ENCODE measurements at regions not wholly inside any gene's neighbourhood (a gene's known extent, or its start where the extent isn't known, plus 50 kb on each side); places are given as distances from the start of the nearest gene placed in this dataset.

- H3K36me3 ChIP-seq (ENCODE audit: control insufficient read depth in 4 of 4, insufficient read depth in 4 of 4, low read length in 3 of 4): no peaks in the 10 kb centered on the region
- no peak for DNase-seq
- H3K4me1 ChIP-seq (ENCODE audit: control extremely low read depth in 1 of 4, control insufficient read depth in 4 of 4, insufficient read depth in 4 of 4, low read length in 3 of 4): no peaks in the 10 kb centered on the region
- 95% methylated on average over 3 of the region's 5 CpGs for WGBS (ENCODE audit: insufficient coverage)
- CTCF ChIA-PET: no interaction called here
- POLR2A ChIA-PET: no interaction called here
- no peak overlapping the region for H3K27ac ChIP-seq (ENCODE audit: insufficient read depth in 1 of 2, low read depth in 1 of 2, low read length in 2 of 2, poor library complexity in 1 of 2, severe bottlenecking in 2 of 2)
- no peaks in the 10 kb centered on the region for H3K9me3 ChIP-seq (ENCODE audit: control extremely low read depth in 1 of 5, control insufficient read depth in 4 of 5, insufficient read depth in 2 of 5, low read depth in 1 of 5, low read length in 4 of 5)
- no peak overlapping the region for H3K4me3 ChIP-seq (ENCODE audit: control insufficient read depth in 1 of 7, extremely low read depth in 1 of 7, insufficient read depth in 4 of 7, low read depth in 2 of 7, low read length in 6 of 7)
- no peaks in the 10 kb centered on the region for H3K27me3 ChIP-seq (replicated peaks in 2 of 5; ENCODE audit: control insufficient read depth in 4 of 5, insufficient read depth in 5 of 5, low read length in 4 of 5)
These were observed 484.0 kb upstream of the TECRL start for GRCh38 chr4:64893205-64893604.

GRCh38 chr4:64889906-64890610 is 480.8 kb upstream of the TECRL start:
- H3K27me3 ChIP-seq (replicated peaks in 2 of 5; ENCODE audit: control insufficient read depth in 4 of 5, insufficient read depth in 5 of 5, low read length in 4 of 5): no peaks in the 10 kb centered on the region
- H3K4me3 ChIP-seq (ENCODE audit: control insufficient read depth in 1 of 7, extremely low read depth in 1 of 7, insufficient read depth in 4 of 7, low read depth in 2 of 7, low read length in 6 of 7): no peak overlapping the region
- WGBS (ENCODE audit: insufficient coverage): 100% methylated on average over 3 of the region's 5 CpGs
- H3K4me1 ChIP-seq (ENCODE audit: control extremely low read depth in 1 of 4, control insufficient read depth in 4 of 4, insufficient read depth in 4 of 4, low read length in 3 of 4): no peaks in the 10 kb centered on the region
- H3K9me3 ChIP-seq (ENCODE audit: control extremely low read depth in 1 of 5, control insufficient read depth in 4 of 5, insufficient read depth in 2 of 5, low read depth in 1 of 5, low read length in 4 of 5): no peaks in the 10 kb centered on the region
- no peak for DNase-seq
- no peaks in the 10 kb centered on the region for H3K36me3 ChIP-seq (ENCODE audit: control insufficient read depth in 4 of 4, insufficient read depth in 4 of 4, low read length in 3 of 4)
- ChIA-PET CTCF (no interaction called here), POLR2A (no interaction called here)
- no peak overlapping the region for H3K27ac ChIP-seq (ENCODE audit: insufficient read depth in 1 of 2, low read depth in 1 of 2, low read length in 2 of 2, poor library complexity in 1 of 2, severe bottlenecking in 2 of 2)

- ChIA-PET CTCF (no interaction called here), POLR2A (no interaction called here)
- Histone ChIP-seq H3K4me3 (ENCODE audit: control insufficient read depth in 1 of 7, extremely low read depth in 1 of 7, insufficient read depth in 4 of 7, low read depth in 2 of 7, low read length in 6 of 7) (no peak overlapping the region), H3K9me3 (ENCODE audit: control extremely low read depth in 1 of 5, control insufficient read depth in 4 of 5, insufficient read depth in 2 of 5, low read depth in 1 of 5, low read length in 4 of 5) (peaks cover 0 to 1% (median 0%) of the 10 kb centered on the region in 5 experiments), H3K27ac (ENCODE audit: insufficient read depth in 1 of 2, low read depth in 1 of 2, low read length in 2 of 2, poor library complexity in 1 of 2, severe bottlenecking in 2 of 2) (no peak overlapping the region), H3K36me3 (ENCODE audit: control insufficient read depth in 4 of 4, insufficient read depth in 4 of 4, low read length in 3 of 4) (no peaks in the 10 kb centered on the region), H3K27me3 (replicated peaks in 2 of 5; ENCODE audit: control insufficient read depth in 4 of 5, insufficient read depth in 5 of 5, low read length in 4 of 5) (no peaks in the 10 kb centered on the region), H3K4me1 (ENCODE audit: control extremely low read depth in 1 of 4, control insufficient read depth in 4 of 4, insufficient read depth in 4 of 4, low read length in 3 of 4) (no peaks in the 10 kb centered on the region)
- no peak for DNase-seq
- WGBS (ENCODE audit: insufficient coverage): 94% methylated on average over 2 of the region's 5 CpGs
These were observed 474.0 kb upstream of the TECRL start for GRCh38 chr4:64883087-64883807.

- no peak overlapping the region for H3K27ac ChIP-seq (ENCODE audit: insufficient read depth in 1 of 2, low read depth in 1 of 2, low read length in 2 of 2, poor library complexity in 1 of 2, severe bottlenecking in 2 of 2)
- no peak overlapping the region for H3K4me3 ChIP-seq (ENCODE audit: control insufficient read depth in 1 of 7, extremely low read depth in 1 of 7, insufficient read depth in 4 of 7, low read depth in 2 of 7, low read length in 6 of 7)
- WGBS (ENCODE audit: insufficient coverage): 79% methylated on average over 2 of the region's 2 CpGs
- CTCF ChIA-PET: no interaction called here
- no peaks in the 10 kb centered on the region for H3K4me1 ChIP-seq (ENCODE audit: control extremely low read depth in 1 of 4, control insufficient read depth in 4 of 4, insufficient read depth in 4 of 4, low read length in 3 of 4)
- peaks cover 0 to 1% (median 0%) of the 10 kb centered on the region in 5 experiments for H3K9me3 ChIP-seq (ENCODE audit: control extremely low read depth in 1 of 5, control insufficient read depth in 4 of 5, insufficient read depth in 2 of 5, low read depth in 1 of 5, low read length in 4 of 5)
- H3K27me3 ChIP-seq (replicated peaks in 2 of 5; ENCODE audit: control insufficient read depth in 4 of 5, insufficient read depth in 5 of 5, low read length in 4 of 5): no peaks in the 10 kb centered on the region
- H3K36me3 ChIP-seq (ENCODE audit: control insufficient read depth in 4 of 4, insufficient read depth in 4 of 4, low read length in 3 of 4): no peaks in the 10 kb centered on the region
- POLR2A ChIA-PET: no interaction called here
- no peak for DNase-seq
These were observed 473.2 kb upstream of the TECRL start for GRCh38 chr4:64882311-64883086.

- Histone ChIP-seq H3K4me3 (ENCODE audit: control insufficient read depth in 1 of 7, extremely low read depth in 1 of 7, insufficient read depth in 4 of 7, low read depth in 2 of 7, low read length in 6 of 7) (no peak overlapping the region), H3K9me3 (ENCODE audit: control extremely low read depth in 1 of 5, control insufficient read depth in 4 of 5, insufficient read depth in 2 of 5, low read depth in 1 of 5, low read length in 4 of 5) (peaks cover 0 to 1% (median 0%) of the 10 kb centered on the region in 5 experiments), H3K27me3 (replicated peaks in 2 of 5; ENCODE audit: control insufficient read depth in 4 of 5, insufficient read depth in 5 of 5, low read length in 4 of 5) (no peaks in the 10 kb centered on the region), H3K4me1 (ENCODE audit: control extremely low read depth in 1 of 4, control insufficient read depth in 4 of 4, insufficient read depth in 4 of 4, low read length in 3 of 4) (no peaks in the 10 kb centered on the region), H3K27ac (ENCODE audit: insufficient read depth in 1 of 2, low read depth in 1 of 2, low read length in 2 of 2, poor library complexity in 1 of 2, severe bottlenecking in 2 of 2) (no peak overlapping the region), H3K36me3 (ENCODE audit: control insufficient read depth in 4 of 4, insufficient read depth in 4 of 4, low read length in 3 of 4) (no peaks in the 10 kb centered on the region)
- POLR2A ChIA-PET: no interaction called here
- CTCF ChIA-PET: no interaction called here
- no peak for DNase-seq
- 93% methylated on average over 3 of the region's 12 CpGs for WGBS (ENCODE audit: insufficient coverage)
These were observed 471.3 kb upstream of the TECRL start for GRCh38 chr4:64880557-64880956.

- no CpG with 5 or more reads among the region's 3 CpGs for WGBS (ENCODE audit: insufficient coverage)
- H3K27me3 ChIP-seq (replicated peaks in 2 of 5; ENCODE audit: control insufficient read depth in 4 of 5, insufficient read depth in 5 of 5, low read length in 4 of 5): no peaks in the 10 kb centered on the region
- POLR2A ChIA-PET: no interaction called here
- no peak overlapping the region for H3K4me3 ChIP-seq (ENCODE audit: control insufficient read depth in 1 of 7, extremely low read depth in 1 of 7, insufficient read depth in 4 of 7, low read depth in 2 of 7, low read length in 6 of 7)
- no peak overlapping the region for H3K27ac ChIP-seq (ENCODE audit: insufficient read depth in 1 of 2, low read depth in 1 of 2, low read length in 2 of 2, poor library complexity in 1 of 2, severe bottlenecking in 2 of 2)
- peaks cover 0 to 1% (median 0%) of the 10 kb centered on the region in 5 experiments for H3K9me3 ChIP-seq (ENCODE audit: control extremely low read depth in 1 of 5, control insufficient read depth in 4 of 5, insufficient read depth in 2 of 5, low read depth in 1 of 5, low read length in 4 of 5)
- no peaks in the 10 kb centered on the region for H3K36me3 ChIP-seq (ENCODE audit: control insufficient read depth in 4 of 4, insufficient read depth in 4 of 4, low read length in 3 of 4)
- CTCF ChIA-PET: no interaction called here
- H3K4me1 ChIP-seq (ENCODE audit: control extremely low read depth in 1 of 4, control insufficient read depth in 4 of 4, insufficient read depth in 4 of 4, low read length in 3 of 4): no peaks in the 10 kb centered on the region
- DNase-seq: no peak
These were observed 466.8 kb upstream of the TECRL start for GRCh38 chr4:64876021-64876420.

GRCh38 chr4:64870558-64870957 is 461.3 kb upstream of the TECRL start:
- H3K9me3 ChIP-seq (ENCODE audit: control extremely low read depth in 1 of 5, control insufficient read depth in 4 of 5, insufficient read depth in 2 of 5, low read depth in 1 of 5, low read length in 4 of 5): peaks cover 0 to 2% (median 0%) of the 10 kb centered on the region in 5 experiments
- ChIA-PET POLR2A (interaction anchor here (0.6 kb wide), 1 partner anchor 311 kb away, joined by 3 read pairs; no protein-coding TSS in a partner anchor), CTCF (no interaction called here)
- no peaks in the 10 kb centered on the region for H3K4me1 ChIP-seq (ENCODE audit: control extremely low read depth in 1 of 4, control insufficient read depth in 4 of 4, insufficient read depth in 4 of 4, low read length in 3 of 4)
- WGBS (ENCODE audit: insufficient coverage): no CpG with 5 or more reads among the region's 4 CpGs
- no peak overlapping the region for H3K4me3 ChIP-seq (ENCODE audit: control insufficient read depth in 1 of 7, extremely low read depth in 1 of 7, insufficient read depth in 4 of 7, low read depth in 2 of 7, low read length in 6 of 7)
- no peaks in the 10 kb centered on the region for H3K36me3 ChIP-seq (ENCODE audit: control insufficient read depth in 4 of 4, insufficient read depth in 4 of 4, low read length in 3 of 4)
- H3K27me3 ChIP-seq (replicated peaks in 2 of 5; ENCODE audit: control insufficient read depth in 4 of 5, insufficient read depth in 5 of 5, low read length in 4 of 5): no peaks in the 10 kb centered on the region
- no peak overlapping the region for H3K27ac ChIP-seq (ENCODE audit: insufficient read depth in 1 of 2, low read depth in 1 of 2, low read length in 2 of 2, poor library complexity in 1 of 2, severe bottlenecking in 2 of 2)
- no peak for DNase-seq

All from common myeloid progenitor, CD34-positive (primary cell).